Lower leg skin (tissue), 4 donors: ENCODE measurements at regions not wholly inside any gene's neighbourhood (a gene's known extent, or its start where the extent isn't known, plus 50 kb on each side); places are given as distances from the start of the nearest gene placed in this dataset.

Source experiments
- DNase-seq, 2 donors: peaks; one replicate each; pipeline ENCODE4 v3.0.0-alpha.2; 2019; ENCODE audit warnings: low spot score in 2 of 2
- H3K4me3 ChIP-seq: fragments of 200-600 bp; sonication (generic); 2 replicates; pipeline ENCODE4 v1.5.1; 2017; ENCODE audit warnings: mild to moderate bottlenecking, low read depth; ENCODE audit not compliant: poor library complexity, severe bottlenecking
- CTCF ChIP-seq, 3 donors: fragments of 450-650 bp; IDR thresholded peaks; one replicate each; pipeline ENCODE4 v1.5.1; 2016; ENCODE audit warnings: antibody characterized with exemption in 3 of 3, mild to moderate bottlenecking in 3 of 3, moderate library complexity in 2 of 3
- POLR2A ChIP-seq, 2 donors: fragments of 450-650 bp; IDR thresholded peaks; one replicate each; pipeline ENCODE4 v1.6.1; 2016 to 2017; ENCODE audit warnings: antibody characterized with exemption in 2 of 2, mild to moderate bottlenecking in 1 of 2, moderate library complexity in 1 of 2
- WGBS, 2 donors: methylation state at CpG; one replicate each; pipeline ENCODE4 v1.1.5; 2018; 5-methylcytosine and 5-hydroxymethylcytosine counted together
- intact Hi-C: fragments of 100-400 bp; cut with DNase I; formaldehyde crosslinking; loops from one replicate; pipeline ENCODE4 v1.15.0; 2023; ENCODE audit warnings: low total_unique reads

- TF ChIP-seq POLR2A (IDR thresholded peaks at IDR 0.05) (no peak), CTCF (IDR thresholded peaks at IDR 0.05) (no peak)
- DNase-seq: no peak
- 26 to 34% methylated on average over 1 of the region's 1 CpG for WGBS, 2 donors
- intact Hi-C loops: no loop called here
- no peak overlapping the region for H3K4me3 ChIP-seq
Measured at GRCh38 chr14:100649173-100649519, 61.9 kb upstream of the BEGAIN start.

- no peak overlapping the region for H3K4me3 ChIP-seq
- 59 to 67% methylated on average over 2 of the region's 2 CpGs for WGBS, 2 donors
- intact Hi-C loops: loop anchor here (10.0 kb wide), 1 partner anchor 267 kb away; no protein-coding TSS in a partner anchor
- DNase-seq: no peak
- no peak for TF ChIP-seq CTCF (IDR thresholded peaks at IDR 0.05)
Measured at GRCh38 chr14:100651999-100652508, 64.8 kb upstream of the BEGAIN start.

GRCh38 chr14:100652744-100653143, 65.5 kb upstream of the BEGAIN start:
- no peak overlapping the region for H3K4me3 ChIP-seq
- DNase-seq: no peak
- no peak for TF ChIP-seq CTCF (IDR thresholded peaks at IDR 0.05)
- no peak for TF ChIP-seq POLR2A (IDR thresholded peaks at IDR 0.05)
- intact Hi-C loops: loop anchor here (10.0 kb wide), 1 partner anchor 268 kb away; no protein-coding TSS in a partner anchor
- WGBS, 2 donors: 63 to 71% methylated on average over 8 of the region's 8 CpGs

GRCh38 chr14:100653409-100653808, 66.2 kb upstream of the BEGAIN start:
- TF ChIP-seq CTCF (IDR thresholded peaks at IDR 0.05) (no peak), POLR2A (IDR thresholded peaks at IDR 0.05) (no peak)
- no peak for DNase-seq
- WGBS, 2 donors: 68 to 76% methylated on average over 15 of the region's 15 CpGs
- intact Hi-C loops: loop anchor here (10.0 kb wide), 1 partner anchor 269 kb away; no protein-coding TSS in a partner anchor
- no peak overlapping the region for H3K4me3 ChIP-seq

GRCh38 chr14:100654025-100654813, 67.0 kb upstream of the BEGAIN start:
- no peak overlapping the region for H3K4me3 ChIP-seq
- no peak for TF ChIP-seq CTCF (IDR thresholded peaks at IDR 0.05)
- TF ChIP-seq POLR2A (IDR thresholded peaks at IDR 0.05): no peak
- WGBS, 2 donors: 52 to 64% methylated on average over 21 of the region's 21 CpGs
- intact Hi-C loops: loop anchor here (10.0 kb wide), 1 partner anchor 269 kb away; no protein-coding TSS in a partner anchor
- no peak for DNase-seq
